Kidney (tissue), 13 donors: ENCODE measurements at regions not wholly inside any gene's neighbourhood (a gene's known extent, or its start where the extent isn't known, plus 50 kb on each side); places are given as distances from the start of the nearest gene placed in this dataset.
A peak's percentile ranks its signal among the peaks of the same experiment; 100 is the strongest.

Experiments used
- DNase-seq, 5 donors: peaks; one replicate each; pipeline ENCODE4 v3.0.0-alpha.2; 2013 to 2020
- FAIRE-seq: peaks from 2 replicates; lab custom pipeline; 2012; peaks lifted over from hg19 to GRCh38; lab: Jason Lieb, UNC
- H3K27ac ChIP-seq, 2 donors: one replicate each; pipeline ENCODE4 v1.7.0; 2013; ENCODE audit warnings: low read depth in 2 of 2, low read length in 2 of 2, inconsistent platforms in 1 of 2
- H3K27me3 ChIP-seq: one replicate; pipeline ENCODE4 v1.7.1; 2013; ENCODE audit warnings: low read length, inconsistent platforms; ENCODE audit not compliant: control insufficient read depth, insufficient read depth
- H3K36me3 ChIP-seq, 3 donors: one replicate each; pipeline versions ENCODE4 v1.7.0 to v1.7.1; 2013; ENCODE audit warnings: low read length in 3 of 3, control low read depth in 1 of 3, inconsistent platforms in 1 of 3; ENCODE audit not compliant: insufficient read depth in 3 of 3, control insufficient read depth in 2 of 3
- H3K4me1 ChIP-seq, 3 donors: one replicate each; pipeline versions ENCODE4 v1.7.0 to v1.7.1; 2013; ENCODE audit warnings: low read length in 3 of 3, inconsistent platforms in 1 of 3, low read depth in 1 of 3; ENCODE audit not compliant: control insufficient read depth in 2 of 3, insufficient read depth in 2 of 3
- H3K4me3 ChIP-seq, 3 donors: one replicate each; pipeline versions ENCODE4 v1.7.0 to v1.8.1; 2013; ENCODE audit warnings: low read length in 3 of 3, control low read depth in 1 of 3, inconsistent platforms in 1 of 3
- H3K9ac ChIP-seq, 3 donors: one replicate each; pipeline versions ENCODE4 v1.7.0 to v1.7.1; 2013; ENCODE audit warnings: low read length in 3 of 3, control low read depth in 1 of 3, inconsistent platforms in 1 of 3
- H3K9me3 ChIP-seq, 3 donors: one replicate each; pipeline versions ENCODE4 v1.7.0 to v1.7.1; 2013; ENCODE audit warnings: low read length in 3 of 3, control low read depth in 1 of 3, inconsistent platforms in 1 of 3; ENCODE audit not compliant: control insufficient read depth in 2 of 3, insufficient read depth in 1 of 3
- CTCF ChIP-seq: IDR thresholded peaks from 3 replicates; pipeline ENCODE4 v1.5.1; 2012; ENCODE audit warnings: mild to moderate bottlenecking, moderate library complexity, borderline replicate concordance; ENCODE audit not compliant: insufficient read depth; ENCODE audit errors: extremely low read depth
- intact Hi-C: fragments of 100-400 bp; cut with DNase I; formaldehyde crosslinking; loops from one replicate; pipeline ENCODE4 v1.11.1; 2022
- donor health status: control.
- donor health status: control.
- donor health status: control.
- donor health status: control.
- donor health status: control.
- donor health status: DM: yes; HTN: yes; CAD: no.
- donor health status: Normal renal cell carcinoma (clear cell type).

DNA sequence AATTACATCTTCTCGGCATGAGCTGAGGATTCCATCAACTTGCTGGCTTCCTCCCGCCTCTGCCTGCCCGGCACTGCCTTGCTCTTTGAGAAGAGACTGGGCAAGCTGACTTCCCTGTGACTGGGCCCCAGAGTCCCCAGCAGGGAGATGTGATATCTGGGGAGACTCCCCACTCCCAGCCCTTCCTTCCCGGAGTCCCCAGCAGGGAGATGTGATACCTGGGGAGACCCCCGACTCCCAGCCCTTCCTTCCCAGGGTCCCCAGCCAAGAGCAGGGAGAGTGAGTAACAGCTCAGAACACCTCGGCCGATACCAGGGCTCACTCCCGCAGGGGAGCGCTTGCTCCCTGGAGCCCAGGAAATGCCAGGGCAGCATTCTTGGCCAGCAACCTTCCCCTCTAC is 90.1 kb upstream of the NEURL1B start:
- Histone ChIP-seq H3K4me3 (no peak overlapping the region), H3K4me1 (peaks cover 0 to 3% (median 0%) of the 10 kb centered on the region in 3 donors), H3K9ac (no peak overlapping the region), H3K27me3 (no peaks in the 10 kb centered on the region), H3K36me3 (no peaks in the 10 kb centered on the region), H3K9me3 (no peaks in the 10 kb centered on the region), H3K27ac (no peak overlapping the region)
- intact Hi-C loops: no loop called here
- DNase-seq (peak in 1 of 5 donors; percentile 22), FAIRE-seq (no peak)
- no peak for TF ChIP-seq CTCF

GRCh38 chr5:172550096-172550765 is 90.8 kb upstream of the NEURL1B start:
- peak in 1 of 5 donors; percentile 35 for DNase-seq
- no peak for FAIRE-seq
- no peak for TF ChIP-seq CTCF

DNA sequence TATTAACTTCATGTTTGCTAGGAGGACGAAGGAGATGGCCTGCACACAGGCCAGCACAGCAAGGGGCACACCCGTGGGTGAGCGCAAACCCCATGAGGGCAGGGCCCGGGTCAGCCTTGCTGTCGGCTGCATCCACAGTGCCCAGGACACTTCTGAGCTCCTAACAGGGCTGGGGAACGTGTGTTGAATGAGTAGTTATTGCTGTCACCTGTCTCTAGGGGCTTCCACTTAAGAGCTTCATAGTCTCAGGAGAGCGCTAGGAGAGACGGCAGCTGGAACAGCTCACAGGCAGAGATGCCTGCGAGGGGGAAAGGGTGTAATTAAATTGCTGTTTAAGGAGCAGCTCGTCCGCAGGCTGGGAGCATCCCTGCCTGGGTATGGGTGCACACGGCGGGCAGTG is 91.4 kb upstream of the NEURL1B start:
- DNase-seq (peak in 3 of 5 donors; percentile 35 to 63 (median 44)), FAIRE-seq (no peak)
- Histone ChIP-seq H3K27ac (no peak overlapping the region), H3K4me3 (no peak overlapping the region), H3K27me3 (no peaks in the 10 kb centered on the region), H3K9me3 (no peaks in the 10 kb centered on the region), H3K9ac (no peak overlapping the region), H3K36me3 (no peaks in the 10 kb centered on the region), H3K4me1 (peaks cover 0 to 3% (median 0%) of the 10 kb centered on the region in 3 donors)
- TF ChIP-seq CTCF: no peak
- intact Hi-C loops: no loop called here

More at GRCh38 chr5:172550096-172550765, 90.8 kb upstream of the NEURL1B start:
- Histone ChIP-seq H3K27ac (no peak overlapping the region), H3K9me3 (no peaks in the 10 kb centered on the region), H3K36me3 (no peaks in the 10 kb centered on the region), H3K4me3 (no peak overlapping the region), H3K27me3 (no peaks in the 10 kb centered on the region), H3K9ac (no peak overlapping the region), H3K4me1 (peaks cover 0 to 3% (median 0%) of the 10 kb centered on the region in 3 donors)
- intact Hi-C loops: no loop called here
